Fibroblast of lung (primary cell): ENCODE measurements at regions not wholly inside any gene's neighbourhood (a gene's known extent, or its start where the extent isn't known, plus 50 kb on each side); places are given as distances from the start of the nearest gene placed in this dataset.
A peak's percentile ranks its signal among the peaks of the same experiment; 100 is the strongest.

Experiments
- DNase-seq, 2 donors: peaks; one replicate each; pipeline versions ENCODE4 v3.0.0 to v3.0.0-alpha.2; 2010; ENCODE audit warnings: low read depth in 2 of 2
- H2AFZ ChIP-seq: 2 replicates; pipeline ENCODE4 v1.5.1; 2012; ENCODE audit warnings: low read length, control low read depth, inconsistent platforms
- H3K27ac ChIP-seq: 2 replicates; pipeline ENCODE4 v1.5.1; 2011; ENCODE audit warnings: low read length, control low read depth; ENCODE audit not compliant: insufficient read depth
- H3K27me3 ChIP-seq: 2 replicates; pipeline ENCODE4 v1.5.1; 2011; ENCODE audit warnings: mild to moderate bottlenecking, low read length; ENCODE audit not compliant: control insufficient read depth, insufficient read depth
- H3K36me3 ChIP-seq: 2 replicates; pipeline ENCODE4 v1.5.1; 2011; ENCODE audit warnings: low read length; ENCODE audit not compliant: control insufficient read depth, insufficient read depth
- H3K4me1 ChIP-seq: 2 replicates; pipeline ENCODE4 v1.5.1; 2011; ENCODE audit warnings: low read length; ENCODE audit not compliant: control insufficient read depth, insufficient read depth; ENCODE audit errors: extremely low read depth
- H3K4me2 ChIP-seq: 2 replicates; pipeline ENCODE4 v1.5.1; 2011; ENCODE audit warnings: low read length, control low read depth; ENCODE audit not compliant: insufficient read depth; ENCODE audit errors: extremely low read depth
- H3K4me3 ChIP-seq, 4 experiments: fragments of 200-600 bp in 1 of 4; sonication (generic) in 1 of 4; replicated peaks in 1 of 4; 2 replicates each; pipeline ENCODE4 v1.5.1; 2011 to 2016; ENCODE audit warnings: low read length in 4 of 4, low read depth in 3 of 4, mild to moderate bottlenecking in 3 of 4, control low read depth in 2 of 4, inconsistent platforms in 1 of 4, mixed read lengths in 1 of 4; ENCODE audit not compliant: insufficient read depth in 1 of 4; ENCODE audit errors: control extremely low read depth in 1 of 4
- H3K79me2 ChIP-seq: 2 replicates; pipeline ENCODE4 v1.5.1; 2012; ENCODE audit warnings: mild to moderate bottlenecking, low read length, inconsistent platforms; ENCODE audit not compliant: control insufficient read depth, insufficient read depth
- H3K9ac ChIP-seq: 2 replicates; pipeline ENCODE4 v1.5.1; 2011; ENCODE audit warnings: mild to moderate bottlenecking, low read length, control low read depth; ENCODE audit not compliant: insufficient read depth
- H3K9me3 ChIP-seq: 2 replicates; pipeline ENCODE4 v1.5.1; 2012; ENCODE audit warnings: low read depth, low read length; ENCODE audit not compliant: control insufficient read depth, insufficient read depth
- H4K20me1 ChIP-seq: 2 replicates; pipeline ENCODE4 v1.5.1; 2011; ENCODE audit warnings: low read length; ENCODE audit not compliant: control insufficient read depth, insufficient read depth; ENCODE audit errors: extremely low read depth
- CTCF ChIP-seq, 2 donors: IDR thresholded peaks in 1 of 2; conservative IDR thresholded peaks in 1 of 2; 1 replicate in 1 of 2; 2 replicates in 1 of 2; pipeline ENCODE4 v1.5.1; 2011 to 2012; ENCODE audit warnings: low read length in 2 of 2, control low read depth in 1 of 2, inconsistent platforms in 1 of 2, low read depth in 1 of 2, mild to moderate bottlenecking in 1 of 2
- EZH2 ChIP-seq: IDR thresholded peaks from 2 replicates; pipeline ENCODE4 v1.5.1; 2012; ENCODE audit warnings: low read length, control low read depth, mild to moderate bottlenecking; ENCODE audit errors: missing control alignments

GRCh38 chr9:104278929-104279496 lies 184.9 kb downstream of the SMC2 start:
- no peak overlapping the region for H3K4me3 ChIP-seq
- H3K9me3 ChIP-seq, result no peaks in the 10 kb centered on the region
- H3K27me3 ChIP-seq, result no peaks in the 10 kb centered on the region
- H4K20me1 ChIP-seq, result no peaks in the 10 kb centered on the region
- H3K27ac ChIP-seq, result no peak overlapping the region
- no peak overlapping the region for H2AFZ ChIP-seq
- DNase-seq, result no peak
- TF ChIP-seq EZH2, result no peak
- TF ChIP-seq CTCF (conservative IDR thresholded peaks at IDR 0.05 in 1 of 2, IDR thresholded peaks at IDR 0.05 in 1 of 2; ENCODE audit: low read depth in 1 of 2, low read length in 2 of 2), result no peak
- no peaks in the 10 kb centered on the region for H3K36me3 ChIP-seq
- no peaks in the 10 kb centered on the region for H3K79me2 ChIP-seq
- H3K9ac ChIP-seq, result no peak overlapping the region
- H3K4me2 ChIP-seq, result no peak overlapping the region
- no peaks in the 10 kb centered on the region for H3K4me1 ChIP-seq

GRCh38 chr9:104279535-104280177 lies 185.5 kb downstream of the SMC2 start:
- Histone ChIP-seq H2AFZ (no peak overlapping the region), H3K4me1 (no peaks in the 10 kb centered on the region), H3K27ac (no peak overlapping the region), H3K4me3 (no peak overlapping the region), H3K4me2 (no peak overlapping the region), H3K9me3 (no peaks in the 10 kb centered on the region), H3K36me3 (no peaks in the 10 kb centered on the region), H4K20me1 (no peaks in the 10 kb centered on the region), H3K9ac (no peak overlapping the region), H3K27me3 (no peaks in the 10 kb centered on the region), H3K79me2 (no peaks in the 10 kb centered on the region)
- peak; percentile 1 to 12 for DNase-seq
- TF ChIP-seq EZH2 (no peak), CTCF (conservative IDR thresholded peaks at IDR 0.05 in 1 of 2, IDR thresholded peaks at IDR 0.05 in 1 of 2; ENCODE audit: low read depth in 1 of 2, low read length in 2 of 2) (no peak)

- Histone ChIP-seq H3K9ac (no peak overlapping the region), H3K27ac (no peak overlapping the region), H3K79me2 (no peaks in the 10 kb centered on the region), H3K36me3 (no peaks in the 10 kb centered on the region), H3K27me3 (no peaks in the 10 kb centered on the region), H3K4me3 (no peak overlapping the region), H2AFZ (no peak overlapping the region), H3K9me3 (no peaks in the 10 kb centered on the region), H3K4me2 (no peak overlapping the region), H3K4me1 (no peaks in the 10 kb centered on the region), H4K20me1 (no peaks in the 10 kb centered on the region)
- peak in 1 of 2 donors; percentile 7 for DNase-seq
- no peak for TF ChIP-seq EZH2
- no peak for TF ChIP-seq CTCF (conservative IDR thresholded peaks at IDR 0.05 in 1 of 2, IDR thresholded peaks at IDR 0.05 in 1 of 2; ENCODE audit: low read depth in 1 of 2, low read length in 2 of 2)
Observed at GRCh38 chr9:104280178-104280560, 186.1 kb downstream of the SMC2 start.
